HEK293 (cell line): ENCODE measurements at regions not wholly inside any gene's neighbourhood (a gene's known extent, or its start where the extent isn't known, plus 50 kb on each side); places are given as distances from the start of the nearest gene placed in this dataset.
"Not testable (repeated sequence)": the region's sequence is repeated elsewhere in the genome, so short reads cannot be mapped to it uniquely, and the experiment has no call there.

Experiments
- CTCF ChIP-seq: fragments of 450-650 bp; formaldehyde crosslinking; IDR thresholded peaks from 2 replicates; pipeline ENCODE4 v1.5.1; 2016; ENCODE audit warnings: missing biosample characterization, missing genetic modification characterization
- PRDM6 ChIP-seq: fragments of 450-650 bp; formaldehyde crosslinking; IDR thresholded peaks from 2 replicates; pipeline ENCODE4 v1.5.1; 2017; ENCODE audit warnings: missing biosample characterization, missing genetic modification characterization
- ZBTB1 ChIP-seq: fragments of 450-650 bp; formaldehyde crosslinking; IDR thresholded peaks from 2 replicates; pipeline ENCODE4 v1.5.1; 2016; ENCODE audit warnings: missing biosample characterization, missing genetic modification characterization
- ZBTB17 ChIP-seq: fragments of 450-650 bp; formaldehyde crosslinking; IDR thresholded peaks from 2 replicates; pipeline ENCODE4 v1.5.1; 2016; ENCODE audit warnings: missing biosample characterization, missing genetic modification characterization
- ZNF133 ChIP-seq: fragments of 450-650 bp; formaldehyde crosslinking; IDR thresholded peaks from 2 replicates; pipeline ENCODE4 v1.5.1; 2016; ENCODE audit warnings: missing biosample characterization, missing genetic modification characterization
- ZNF274 ChIP-seq, 2 experiments: fragments of 200-500 bp in 1 of 2; fragments of 450-650 bp in 1 of 2; sonication (Bioruptor generic) in 1 of 2; formaldehyde crosslinking in 1 of 2; IDR thresholded peaks; 2 replicates each; pipeline versions ENCODE4 v1.5.1 to v1.6.1; 2014 to 2016; ENCODE audit warnings: borderline replicate concordance in 1 of 2, inconsistent platforms in 1 of 2, low read length in 1 of 2, missing biosample characterization in 1 of 2, missing genetic modification characterization in 1 of 2
- ZNF280C ChIP-seq: fragments of 450-650 bp; formaldehyde crosslinking; IDR thresholded peaks from 2 replicates; pipeline ENCODE4 v1.5.1; 2016; ENCODE audit warnings: missing biosample characterization, missing genetic modification characterization
- ZNF558 ChIP-seq: fragments of 450-650 bp; formaldehyde crosslinking; IDR thresholded peaks from 2 replicates; pipeline ENCODE4 v1.5.1; 2016; ENCODE audit warnings: missing biosample characterization, missing genetic modification characterization
- ZNF610 ChIP-seq: fragments of 450-650 bp; formaldehyde crosslinking; IDR thresholded peaks from 2 replicates; pipeline ENCODE4 v1.5.1; 2016; ENCODE audit warnings: missing biosample characterization, missing genetic modification characterization, borderline replicate concordance

- TF ChIP-seq ZNF280C; ZBTB1 (tag by site-specific recombination); CTCF (tag by site-specific recombination); PRDM6 (tag by site-specific recombination); ZNF133; ZNF274 (IDR thresholded peaks at IDR 0.05; ENCODE audit: low read length); ZNF274 (tag by site-specific recombination; IDR thresholded peaks at IDR 0.05; ENCODE audit: borderline replicate concordance); ZNF558 (tag by site-specific recombination); ZNF610; ZBTB17 (tag by site-specific recombination): not testable (repeated sequence)
Measured at GRCh38 chr1:25116117-25116516, 116.2 kb downstream of the SYF2 start.
